IMR-90 (cell line): ENCODE measurements at regions not wholly inside any gene's neighbourhood (a gene's known extent, or its start where the extent isn't known, plus 50 kb on each side); places are given as distances from the start of the nearest gene placed in this dataset.

Source experiments
- ATAC-seq: fragments of 200-7000 bp; cut with Tn5 transposase; 2 replicates; pipeline ENCODE4 v1.9.1; 2020; ENCODE audit warnings: low read depth, mild to moderate bottlenecking, moderate library complexity
- BruUV-seq: library from RNA; stranded (reverse); fragments of 400-500 nt; replicated peaks from 2 replicates; lab custom pipeline; 2021; lab: Mats Ljungman, UMichigan
- CTCF ChIA-PET: fragments of 300-600 bp; formaldehyde crosslinking; extraction: SDS; loops from one replicate; lab custom pipeline; 2021; ENCODE audit warnings: antibody characterized with exemption; lab: Yijun Ruan, JAX
- POLR2A ChIA-PET: fragments of 300-600 bp; sonication (Branson Sonifier 250); formaldehyde crosslinking; loops from one replicate; lab custom pipeline; 2022; ENCODE audit warnings: antibody characterized with exemption; ENCODE audit not compliant: unreplicated experiment; lab: Charles Lee
- DNase-seq: peaks from one replicate; pipeline ENCODE4 v3.0.0; 2013
- H2AFZ ChIP-seq: replicated peaks from 2 replicates; pipeline ENCODE3; 2013; ENCODE audit warnings: low read length, mild to moderate bottlenecking; ENCODE audit not compliant: poor library complexity
- H2AK5ac ChIP-seq: 2 replicates; pipeline ENCODE4 v1.6.1; 2013; ENCODE audit warnings: low read depth, low read length, inconsistent platforms
- H2AK9ac ChIP-seq: replicated peaks from 2 replicates; pipeline ENCODE3; 2013; ENCODE audit warnings: mild to moderate bottlenecking, low read depth, low read length, moderate library complexity; ENCODE audit not compliant: poor library complexity
- H2BK120ac ChIP-seq: 2 replicates; pipeline ENCODE4 v1.6.1; 2013; ENCODE audit warnings: low read depth, low read length, inconsistent platforms
- H2BK15ac ChIP-seq: 3 replicates; pipeline ENCODE4 v1.6.1; 2013; ENCODE audit warnings: low read depth, low read length, inconsistent platforms
- H2BK20ac ChIP-seq: 2 replicates; pipeline ENCODE4 v1.6.1; 2013; ENCODE audit warnings: low read depth, mild to moderate bottlenecking, inconsistent platforms, low read length, moderate library complexity
- H2BK5ac ChIP-seq: 2 replicates; pipeline ENCODE4 v1.6.1; 2013; ENCODE audit warnings: mild to moderate bottlenecking, low read depth, low read length, inconsistent platforms; ENCODE audit not compliant: poor library complexity, severe bottlenecking
- H3K14ac ChIP-seq: replicated peaks from 2 replicates; pipeline ENCODE4 v1.6.1; 2013; ENCODE audit warnings: low read depth, low read length, inconsistent platforms
- H3K18ac ChIP-seq: 2 replicates; pipeline ENCODE4 v1.6.1; 2013; ENCODE audit warnings: low read depth, low read length, control low read depth
- H3K23ac ChIP-seq: 2 replicates; pipeline ENCODE4 v1.6.1; 2013; ENCODE audit warnings: low read depth, low read length, inconsistent platforms
- H3K27ac ChIP-seq: 2 replicates; pipeline ENCODE4 v1.5.1; 2013; ENCODE audit warnings: mild to moderate bottlenecking, control low read depth, low read length; ENCODE audit not compliant: insufficient read depth
- H3K27me3 ChIP-seq: 2 replicates; pipeline ENCODE4 v1.6.1; 2013; ENCODE audit warnings: low read length; ENCODE audit not compliant: control insufficient read depth, insufficient read depth
- H3K36me3 ChIP-seq: 2 replicates; pipeline ENCODE4 v1.6.1; 2013; ENCODE audit warnings: low read length, mixed read lengths; ENCODE audit not compliant: control insufficient read depth, insufficient read depth
- H3K4ac ChIP-seq: 2 replicates; pipeline ENCODE4 v1.6.1; 2013; ENCODE audit warnings: low read depth, low read length, inconsistent platforms
- H3K4me1 ChIP-seq: 2 replicates; pipeline ENCODE4 v1.6.1; 2013; ENCODE audit warnings: low read length, mixed read lengths; ENCODE audit not compliant: control insufficient read depth, insufficient read depth
- H3K4me2 ChIP-seq: 2 replicates; pipeline ENCODE4 v1.6.1; 2013; ENCODE audit warnings: low read depth, mild to moderate bottlenecking, control low read depth, low read length, moderate library complexity
- H3K4me3 ChIP-seq: 2 replicates; pipeline ENCODE4 v1.5.1; 2013; ENCODE audit warnings: low read depth, mild to moderate bottlenecking, control low read depth, low read length, moderate library complexity; ENCODE audit not compliant: insufficient read depth
- H3K56ac ChIP-seq: 2 replicates; pipeline ENCODE4 v1.6.1; 2013; ENCODE audit warnings: low read length, inconsistent platforms; ENCODE audit not compliant: insufficient read depth; ENCODE audit errors: extremely low read depth
- H3K79me1 ChIP-seq, 2 experiments: 2 replicates each; pipeline ENCODE4 v1.6.1; 2013; ENCODE audit warnings: low read length in 2 of 2, inconsistent platforms in 1 of 2, low read depth in 1 of 2
- H3K9ac ChIP-seq: 2 replicates; pipeline ENCODE4 v1.6.1; 2013; ENCODE audit warnings: low read depth, low read length, control low read depth
- H3K9me1 ChIP-seq: 2 replicates; pipeline ENCODE4 v1.6.1; 2013; ENCODE audit warnings: low read length, inconsistent platforms; ENCODE audit not compliant: insufficient read depth
- H3K9me3 ChIP-seq: 2 replicates; pipeline ENCODE4 v1.6.1; 2013; ENCODE audit warnings: low read length; ENCODE audit not compliant: control insufficient read depth, insufficient read depth
- H4K20me1 ChIP-seq: 2 replicates; pipeline ENCODE4 v1.6.1; 2013; ENCODE audit warnings: low read length, inconsistent platforms; ENCODE audit not compliant: insufficient read depth
- H4K5ac ChIP-seq: 2 replicates; pipeline ENCODE4 v1.6.1; 2013; ENCODE audit warnings: mild to moderate bottlenecking, low read depth, low read length, control low read depth
- H4K8ac ChIP-seq, 2 experiments: 2 replicates each; pipeline ENCODE4 v1.6.1; 2013; ENCODE audit warnings: low read depth in 2 of 2, low read length in 2 of 2, control low read depth in 1 of 2, inconsistent platforms in 1 of 2
- H4K91ac ChIP-seq: 2 replicates; pipeline ENCODE4 v1.6.1; 2013; ENCODE audit warnings: low read depth, low read length, inconsistent platforms; ENCODE audit not compliant: insufficient read depth
- BHLHE40 ChIP-seq: fragments of 150-350 bp; IDR thresholded peaks from 2 replicates; pipeline ENCODE4 v1.6.1; 2016; ENCODE audit warnings: mild to moderate bottlenecking, low read depth, low read length
- CEBPB ChIP-seq: IDR thresholded peaks from 2 replicates; pipeline ENCODE4 v1.6.1; 2012; ENCODE audit warnings: low read depth, low read length, improper control_type of control experiment
- CHD1 ChIP-seq: IDR thresholded peaks from 2 replicates; pipeline ENCODE4 v1.6.1; 2012; ENCODE audit warnings: low read depth, low read length, improper control_type of control experiment
- CTCF ChIP-seq: conservative IDR thresholded peaks from 2 replicates; pipeline ENCODE4 v1.5.1; 2012; ENCODE audit warnings: mild to moderate bottlenecking, low read depth, low read length, improper control_type of control experiment
- ELK1 ChIP-seq: fragments of 150-350 bp; IDR thresholded peaks from 2 replicates; pipeline ENCODE4 v1.6.1; 2016; ENCODE audit warnings: low read depth, mild to moderate bottlenecking, low read length, moderate library complexity, borderline replicate concordance
- FOS ChIP-seq: fragments of 150-350 bp; IDR thresholded peaks from 2 replicates; pipeline ENCODE4 v1.6.1; 2016; ENCODE audit warnings: low read depth, low read length
- MAFK ChIP-seq: IDR thresholded peaks from 2 replicates; pipeline ENCODE4 v1.6.1; 2012; ENCODE audit warnings: low read depth, low read length, improper control_type of control experiment
- MAZ ChIP-seq: IDR thresholded peaks from 2 replicates; pipeline ENCODE4 v1.6.1; 2012; ENCODE audit warnings: low read depth, mild to moderate bottlenecking, low read length, improper control_type of control experiment, moderate library complexity, borderline replicate concordance
- MXI1 ChIP-seq: IDR thresholded peaks from 2 replicates; pipeline ENCODE4 v1.6.1; 2012; ENCODE audit warnings: low read depth, mild to moderate bottlenecking, low read length, moderate library complexity, borderline replicate concordance
- NFE2L2 ChIP-seq: fragments of 150-350 bp; IDR thresholded peaks from 2 replicates; pipeline ENCODE4 v1.6.1; 2016; ENCODE audit warnings: low read depth, mild to moderate bottlenecking, low read length
- POLR2A ChIP-seq: IDR thresholded peaks from 2 replicates; pipeline ENCODE4 v1.6.1; 2012; ENCODE audit warnings: mild to moderate bottlenecking, low read depth, low read length
- RAD21 ChIP-seq: IDR thresholded peaks from 2 replicates; pipeline ENCODE4 v1.6.1; 2012; ENCODE audit warnings: low read length, improper control_type of control experiment
- RCOR1 ChIP-seq: IDR thresholded peaks from 2 replicates; pipeline ENCODE4 v1.6.1; 2012; ENCODE audit warnings: mild to moderate bottlenecking, low read length, improper control_type of control experiment; ENCODE audit not compliant: insufficient replicate concordance
- RFX5 ChIP-seq: IDR thresholded peaks from 2 replicates; pipeline ENCODE4 v1.8.0; 2012; ENCODE audit warnings: low read depth, mild to moderate bottlenecking, low read length, moderate library complexity
- SMC3 ChIP-seq: fragments of 150-350 bp; IDR thresholded peaks from 2 replicates; pipeline ENCODE4 v1.6.1; 2016; ENCODE audit warnings: low read depth, mild to moderate bottlenecking, antibody characterized with exemption, low read length, moderate library complexity
- USF2 ChIP-seq: fragments of 150-350 bp; IDR thresholded peaks from 2 replicates; pipeline ENCODE4 v1.6.1; 2017; ENCODE audit warnings: mild to moderate bottlenecking, antibody characterized with exemption, low read length, low read depth
- WGBS, 2 experiments: methylation state at CpG; one replicate each; pipeline versions ENCODE4 v1.1.5 to v1.1.7; 2013; ENCODE audit warnings: missing lambda C conversion rate in 2 of 2; ENCODE audit not compliant: insufficient read length in 1 of 2; ENCODE audit errors: extremely low coverage in 2 of 2; 5-methylcytosine and 5-hydroxymethylcytosine counted together
- dilution Hi-C: fragments of 300-500 bp; cut with HindIII; formaldehyde crosslinking; loops from one replicate; pipeline ENCODE4 v1.14.3; 2018; ENCODE audit warnings: low sequenced_read_pairs; ENCODE audit not compliant: unreplicated experiment
- in situ Hi-C: fragments of 300-500 bp; cut with MboI; formaldehyde crosslinking; loops from 3 replicates; pipeline ENCODE4 v1.14.3; 2019; ENCODE audit warnings: low sequenced_read_pairs, inconsistent platforms, mixed read lengths
- intact Hi-C: fragments of 100-400 bp; cut with micrococcal nuclease; formaldehyde crosslinking; loops from 2 replicates; pipeline ENCODE4 v1.10.0; 2022

GRCh38 chr6:159375014-159375413 lies 205.8 kb downstream of the FNDC1 start:
- Histone ChIP-seq H3K36me3 (no peaks in the 10 kb centered on the region), H4K8ac (no peak overlapping the region), H3K4me1 (no peaks in the 10 kb centered on the region), H3K9me1 (no peaks in the 10 kb centered on the region), H2BK15ac (no peak overlapping the region), H3K4me3 (no peak overlapping the region), H4K91ac (no peak overlapping the region), H4K5ac (no peak overlapping the region), H3K56ac (no peak overlapping the region), H3K27ac (no peak overlapping the region), H3K27me3 (no peaks in the 10 kb centered on the region), H2AFZ (no peak overlapping the region), H2BK120ac (no peak overlapping the region), H3K79me1 (no peaks in the 10 kb centered on the region), H3K9ac (no peak overlapping the region), H3K4ac (no peak overlapping the region), H3K9me3 (peaks cover 18% of the 10 kb centered on the region), H2BK20ac (no peak overlapping the region), H3K4me2 (no peak overlapping the region), H2AK9ac (no peak overlapping the region), H2AK5ac (no peak overlapping the region), H4K20me1 (no peaks in the 10 kb centered on the region), H3K18ac (no peak overlapping the region), H3K23ac (no peak overlapping the region), H2BK5ac (no peak overlapping the region), H3K14ac (no peak overlapping the region)
- intact Hi-C loops (no loop called here), dilution Hi-C loops (no loop called here), in situ Hi-C loops (no loop called here)
- ChIA-PET CTCF (no interaction called here), POLR2A (no interaction called here)
- no peak for DNase-seq
- TF ChIP-seq NFE2L2 (no peak), CEBPB (no peak), RFX5 (no peak), RAD21 (no peak), RCOR1 (no peak), MAZ (no peak), CTCF (no peak), CHD1 (no peak), USF2 (no peak), POLR2A (no peak), MXI1 (no peak), MAFK (no peak), ELK1 (no peak), BHLHE40 (no peak), SMC3 (no peak), FOS (no peak)
- BruUV-seq = no TSS peak
- no peak for ATAC-seq
- WGBS, 2 experiments = 73% methylated on average over 6 of the region's 19 CpGs; no CpG with 5 or more reads in 1 of the 2 experiments
